ENCODE measurements at regions not wholly inside any gene's neighbourhood (a gene's known extent, or its start where the extent isn't known, plus 50 kb on each side); places are given as distances from the start of the nearest gene placed in this dataset.

DNA sequence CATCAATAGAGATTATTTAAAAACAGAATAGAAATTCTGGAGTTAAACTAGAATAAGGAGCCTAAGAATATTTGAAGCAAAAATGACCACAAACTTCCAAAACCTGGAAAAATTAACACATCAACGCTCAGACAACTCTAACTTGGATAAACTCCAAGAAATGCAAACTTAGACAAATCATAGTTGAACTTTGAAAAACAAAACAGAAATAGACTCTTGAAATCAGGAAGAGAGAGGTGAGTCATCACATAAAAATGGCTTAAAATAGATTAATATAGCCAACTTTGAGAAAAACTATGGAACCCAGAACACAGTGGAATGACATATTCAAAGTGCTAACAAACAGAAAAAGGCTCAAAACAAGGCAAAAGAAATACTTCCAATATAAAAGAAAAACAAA lies 974.2 kb downstream of the JRKL start:
- TF ChIP-seq, protein P1, sequence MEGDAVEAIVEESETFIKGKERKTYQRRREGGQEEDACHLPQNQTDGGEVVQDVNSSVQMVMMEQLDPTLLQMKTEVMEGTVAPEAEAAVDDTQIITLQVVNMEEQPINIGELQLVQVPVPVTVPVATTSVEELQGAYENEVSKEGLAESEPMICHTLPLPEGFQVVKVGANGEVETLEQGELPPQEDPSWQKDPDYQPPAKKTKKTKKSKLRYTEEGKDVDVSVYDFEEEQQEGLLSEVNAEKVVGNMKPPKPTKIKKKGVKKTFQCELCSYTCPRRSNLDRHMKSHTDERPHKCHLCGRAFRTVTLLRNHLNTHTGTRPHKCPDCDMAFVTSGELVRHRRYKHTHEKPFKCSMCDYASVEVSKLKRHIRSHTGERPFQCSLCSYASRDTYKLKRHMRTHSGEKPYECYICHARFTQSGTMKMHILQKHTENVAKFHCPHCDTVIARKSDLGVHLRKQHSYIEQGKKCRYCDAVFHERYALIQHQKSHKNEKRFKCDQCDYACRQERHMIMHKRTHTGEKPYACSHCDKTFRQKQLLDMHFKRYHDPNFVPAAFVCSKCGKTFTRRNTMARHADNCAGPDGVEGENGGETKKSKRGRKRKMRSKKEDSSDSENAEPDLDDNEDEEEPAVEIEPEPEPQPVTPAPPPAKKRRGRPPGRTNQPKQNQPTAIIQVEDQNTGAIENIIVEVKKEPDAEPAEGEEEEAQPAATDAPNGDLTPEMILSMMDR (IDR thresholded peaks at IDR 0.05), result no peak
- TF ChIP-seq EP300 (IDR thresholded peaks at IDR 0.05), result no peak
- TF ChIP-seq POLR2A (IDR thresholded peaks at IDR 0.05), result no peak
